GM23338 (cell line): ENCODE measurements at regions not wholly inside any gene's neighbourhood (a gene's known extent, or its start where the extent isn't known, plus 50 kb on each side); places are given as distances from the start of the nearest gene placed in this dataset.

Experiments
- CREB1 ChIP-seq: fragments of 250-450 bp; sonication (Bioruptor Pico); IDR thresholded peaks from 2 replicates; pipeline ENCODE4 v1.5.0; 2020; ENCODE audit warnings: low read depth, mild to moderate bottlenecking, moderate library complexity
- CTCF ChIP-seq, 2 experiments: fragments of 200-600 bp in 1 of 2; sonication (generic) in 1 of 2; conservative IDR thresholded peaks; 2 replicates each; pipeline versions ENCODE4 v1.5.1 to v1.6.1; 2016 to 2017; ENCODE audit warnings: antibody characterized with exemption in 2 of 2, low read depth in 2 of 2, mild to moderate bottlenecking in 2 of 2, moderate library complexity in 1 of 2
- ETS1 ChIP-seq: IDR thresholded peaks from 2 replicates; pipeline ENCODE4 v1.6.1; 2016; ENCODE audit warnings: antibody characterized with exemption
- EZH2 ChIP-seq: fragments of 200-600 bp; sonication (generic); IDR thresholded peaks from one replicate; pipeline ENCODE4 v1.8.0; 2017; ENCODE audit warnings: antibody characterized with exemption, mild to moderate bottlenecking, low read depth; ENCODE audit not compliant: unreplicated experiment
- EZH2phosphoT487 ChIP-seq: fragments of 200-600 bp; sonication (generic); IDR thresholded peaks from one replicate; pipeline ENCODE4 v1.8.1; 2018; ENCODE audit warnings: antibody characterized with exemption; ENCODE audit not compliant: unreplicated experiment
- JUNB ChIP-seq: IDR thresholded peaks from one replicate; pipeline ENCODE4 v1.6.1; 2016; ENCODE audit warnings: antibody characterized with exemption; ENCODE audit not compliant: unreplicated experiment
- NANOG ChIP-seq: IDR thresholded peaks from 2 replicates; pipeline ENCODE4 v1.6.1; 2016; ENCODE audit warnings: antibody characterized with exemption, borderline replicate concordance
- POLR2AphosphoS5 ChIP-seq: IDR thresholded peaks from 2 replicates; pipeline ENCODE4 v1.6.1; 2016; ENCODE audit warnings: antibody characterized with exemption, low read depth
- REST ChIP-seq: IDR thresholded peaks from one replicate; pipeline ENCODE4 v1.6.1; 2018; ENCODE audit warnings: antibody characterized with exemption; ENCODE audit not compliant: unreplicated experiment
- STAT1 ChIP-seq: IDR thresholded peaks from one replicate; pipeline ENCODE4 v1.6.1; 2016; ENCODE audit warnings: antibody characterized with exemption; ENCODE audit not compliant: unreplicated experiment
- ZNF114 ChIP-seq: fragments of 250-450 bp; sonication (Bioruptor Pico); IDR thresholded peaks from 2 replicates; pipeline ENCODE4 v1.5.0; 2020; ENCODE audit warnings: mild to moderate bottlenecking, moderate library complexity
- ZNF331 ChIP-seq: fragments of 250-450 bp; sonication (Bioruptor Pico); IDR thresholded peaks from 2 replicates; pipeline ENCODE4 v1.5.0; 2020; ENCODE audit warnings: low read depth, mild to moderate bottlenecking, moderate library complexity
- ZNF462 ChIP-seq: fragments of 250-450 bp; sonication (Bioruptor Pico); IDR thresholded peaks from 2 replicates; pipeline ENCODE4 v1.5.0; 2020; ENCODE audit warnings: mild to moderate bottlenecking, moderate library complexity

GRCh38 chr15:39247574-39247973, 333.3 kb upstream of the THBS1 start:
- TF ChIP-seq CTCF (conservative IDR thresholded peaks at IDR 0.05; ENCODE audit: low read depth in 2 of 2): no peak
- TF ChIP-seq POLR2AphosphoS5: no peak
- no peak for TF ChIP-seq STAT1
- no peak for TF ChIP-seq EZH2phosphoT487
- no peak for TF ChIP-seq EZH2
- TF ChIP-seq ETS1: no peak
- no peak for TF ChIP-seq REST
- no peak for TF ChIP-seq CREB1 (CRISPR knock-in tag)
- no peak for TF ChIP-seq ZNF462
- TF ChIP-seq JUNB: no peak
- no peak for TF ChIP-seq ZNF114 (CRISPR knock-in tag)
- TF ChIP-seq ZNF331: no peak
- no peak for TF ChIP-seq NANOG
